SK-N-SH treated with all-trans-retinoic acid at 6 μM for 48 hours (cell line): ENCODE measurements at regions not wholly inside any gene's neighbourhood (a gene's known extent, or its start where the extent isn't known, plus 50 kb on each side); places are given as distances from the start of the nearest gene placed in this dataset.

Experiments
- ESRRG ChIP-seq: fragments of 250-450 bp; sonication (Bioruptor Pico); IDR thresholded peaks from 2 replicates; pipeline ENCODE4 v1.6.1; 2021; ENCODE audit warnings: mild to moderate bottlenecking
- OSR1 ChIP-seq: fragments of 250-450 bp; sonication (Bioruptor Pico); IDR thresholded peaks from 2 replicates; pipeline ENCODE4 v1.8.0; 2022; ENCODE audit warnings: moderate library complexity, mild to moderate bottlenecking, inconsistent platforms
- PPARA ChIP-seq: fragments of 250-450 bp; sonication (Bioruptor Pico); IDR thresholded peaks from 2 replicates; pipeline ENCODE4 v1.5.0; 2020; ENCODE audit warnings: mild to moderate bottlenecking, borderline replicate concordance
- RARB ChIP-seq: fragments of 250-450 bp; sonication (Bioruptor Pico); IDR thresholded peaks from 2 replicates; pipeline ENCODE4 v1.8.0; 2021; ENCODE audit warnings: mild to moderate bottlenecking, moderate library complexity
- ZFP3 ChIP-seq: fragments of 250-450 bp; sonication (Bioruptor Pico); IDR thresholded peaks from 2 replicates; pipeline ENCODE4 v1.5.0; 2020; ENCODE audit warnings: mild to moderate bottlenecking, moderate library complexity
- ZFP30 ChIP-seq: fragments of 450-650 bp; formaldehyde crosslinking; IDR thresholded peaks from 2 replicates; pipeline ENCODE4 v1.5.0; 2022; ENCODE audit warnings: mild to moderate bottlenecking, moderate library complexity
- ZNF565 ChIP-seq: fragments of 450-650 bp; formaldehyde crosslinking; conservative IDR thresholded peaks from 2 replicates; pipeline ENCODE4 v1.5.0; 2020; ENCODE audit warnings: low read depth, mild to moderate bottlenecking, moderate library complexity
- ZNF70 ChIP-seq: fragments of 450-650 bp; formaldehyde crosslinking; IDR thresholded peaks from 2 replicates; pipeline ENCODE4 v1.5.0; 2020; ENCODE audit warnings: mild to moderate bottlenecking, moderate library complexity
- ZNF8 ChIP-seq: fragments of 450-650 bp; formaldehyde crosslinking; IDR thresholded peaks from 2 replicates; pipeline ENCODE4 v1.5.0; 2020; ENCODE audit warnings: mild to moderate bottlenecking, moderate library complexity
- TF ChIP-seq, protein P1 (sequence below): fragments of 250-450 bp; sonication (Bioruptor Pico); IDR thresholded peaks from 2 replicates; pipeline ENCODE4 v1.5.0; 2020; ENCODE audit warnings: mild to moderate bottlenecking, moderate library complexity
- TF ChIP-seq, protein P2 (sequence below): fragments of 250-450 bp; sonication (Bioruptor Pico); IDR thresholded peaks from 2 replicates; pipeline ENCODE4 v1.8.0; 2020; ENCODE audit warnings: mild to moderate bottlenecking, moderate library complexity, borderline replicate concordance

GRCh38 chr2:128807317-128807716, 488.6 kb upstream of the HS6ST1 start:
- TF ChIP-seq OSR1 (CRISPR knock-in tag): no peak
- TF ChIP-seq, protein P1, sequence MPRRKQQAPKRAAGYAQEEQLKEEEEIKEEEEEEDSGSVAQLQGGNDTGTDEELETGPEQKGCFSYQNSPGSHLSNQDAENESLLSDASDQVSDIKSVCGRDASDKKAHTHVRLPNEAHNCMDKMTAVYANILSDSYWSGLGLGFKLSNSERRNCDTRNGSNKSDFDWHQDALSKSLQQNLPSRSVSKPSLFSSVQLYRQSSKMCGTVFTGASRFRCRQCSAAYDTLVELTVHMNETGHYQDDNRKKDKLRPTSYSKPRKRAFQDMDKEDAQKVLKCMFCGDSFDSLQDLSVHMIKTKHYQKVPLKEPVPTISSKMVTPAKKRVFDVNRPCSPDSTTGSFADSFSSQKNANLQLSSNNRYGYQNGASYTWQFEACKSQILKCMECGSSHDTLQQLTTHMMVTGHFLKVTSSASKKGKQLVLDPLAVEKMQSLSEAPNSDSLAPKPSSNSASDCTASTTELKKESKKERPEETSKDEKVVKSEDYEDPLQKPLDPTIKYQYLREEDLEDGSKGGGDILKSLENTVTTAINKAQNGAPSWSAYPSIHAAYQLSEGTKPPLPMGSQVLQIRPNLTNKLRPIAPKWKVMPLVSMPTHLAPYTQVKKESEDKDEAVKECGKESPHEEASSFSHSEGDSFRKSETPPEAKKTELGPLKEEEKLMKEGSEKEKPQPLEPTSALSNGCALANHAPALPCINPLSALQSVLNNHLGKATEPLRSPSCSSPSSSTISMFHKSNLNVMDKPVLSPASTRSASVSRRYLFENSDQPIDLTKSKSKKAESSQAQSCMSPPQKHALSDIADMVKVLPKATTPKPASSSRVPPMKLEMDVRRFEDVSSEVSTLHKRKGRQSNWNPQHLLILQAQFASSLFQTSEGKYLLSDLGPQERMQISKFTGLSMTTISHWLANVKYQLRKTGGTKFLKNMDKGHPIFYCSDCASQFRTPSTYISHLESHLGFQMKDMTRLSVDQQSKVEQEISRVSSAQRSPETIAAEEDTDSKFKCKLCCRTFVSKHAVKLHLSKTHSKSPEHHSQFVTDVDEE: no peak
- TF ChIP-seq, protein P2, sequence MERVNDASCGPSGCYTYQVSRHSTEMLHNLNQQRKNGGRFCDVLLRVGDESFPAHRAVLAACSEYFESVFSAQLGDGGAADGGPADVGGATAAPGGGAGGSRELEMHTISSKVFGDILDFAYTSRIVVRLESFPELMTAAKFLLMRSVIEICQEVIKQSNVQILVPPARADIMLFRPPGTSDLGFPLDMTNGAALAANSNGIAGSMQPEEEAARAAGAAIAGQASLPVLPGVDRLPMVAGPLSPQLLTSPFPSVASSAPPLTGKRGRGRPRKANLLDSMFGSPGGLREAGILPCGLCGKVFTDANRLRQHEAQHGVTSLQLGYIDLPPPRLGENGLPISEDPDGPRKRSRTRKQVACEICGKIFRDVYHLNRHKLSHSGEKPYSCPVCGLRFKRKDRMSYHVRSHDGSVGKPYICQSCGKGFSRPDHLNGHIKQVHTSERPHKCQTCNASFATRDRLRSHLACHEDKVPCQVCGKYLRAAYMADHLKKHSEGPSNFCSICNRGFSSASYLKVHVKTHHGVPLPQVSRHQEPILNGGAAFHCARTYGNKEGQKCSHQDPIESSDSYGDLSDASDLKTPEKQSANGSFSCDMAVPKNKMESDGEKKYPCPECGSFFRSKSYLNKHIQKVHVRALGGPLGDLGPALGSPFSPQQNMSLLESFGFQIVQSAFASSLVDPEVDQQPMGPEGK (CRISPR knock-in tag): no peak
- TF ChIP-seq ESRRG (CRISPR knock-in tag): no peak
- TF ChIP-seq RARB: no peak
- TF ChIP-seq ZNF8 (CRISPR knock-in tag): no peak
- TF ChIP-seq PPARA (CRISPR knock-in tag): no peak
- TF ChIP-seq ZFP30 (CRISPR knock-in tag): no peak
- TF ChIP-seq ZFP3 (CRISPR knock-in tag): no peak
- TF ChIP-seq ZNF565 (CRISPR knock-in tag): no peak
- TF ChIP-seq ZNF70: no peak
